ENCODE measurements at regions not wholly inside any gene's neighbourhood (a gene's known extent, or its start where the extent isn't known, plus 50 kb on each side); places are given as distances from the start of the nearest gene placed in this dataset.

- H3K27me3 ChIP-seq (ENCODE audit: insufficient read depth): no peaks in the 10 kb centered on the region
- no peak for DNase-seq
- H3K4me3 ChIP-seq (ENCODE audit: low read depth in 2 of 2, low read length in 1 of 2): no peak overlapping the region
- no peaks in the 10 kb centered on the region for H4K20me1 ChIP-seq (ENCODE audit: insufficient read depth)
- no peaks in the 10 kb centered on the region for H3K9me2 ChIP-seq
- CTCF ChIA-PET: interaction anchor here (1.4 kb wide), 1 partner anchor 9 kb away, joined by 4 read pairs; no protein-coding TSS in a partner anchor
- TF ChIP-seq RAD21 (IDR thresholded peaks at IDR 0.05; ENCODE audit: low read length) (0 out of 2 replicates have a peak, but pooled peaks have one; percentile 6), ELF1 (IDR thresholded peaks at IDR 0.05) (no peak)
- no peaks in the 10 kb centered on the region for H3K79me2 ChIP-seq (ENCODE audit: insufficient read depth)
- H3K4me2 ChIP-seq: no peak overlapping the region
- H2AFZ ChIP-seq (ENCODE audit: low read depth): no peak overlapping the region
- no peaks in the 10 kb centered on the region for H3K36me3 ChIP-seq (replicated peaks in 1 of 2; ENCODE audit: control insufficient read depth in 1 of 2, insufficient read depth in 2 of 2, low read length in 1 of 2)
- no peak overlapping the region for H3K9ac ChIP-seq
- peaks cover 0 to 2% of the 10 kb centered on the region in 2 experiments; a peak in 1 of 4 replicates for H3K4me1 ChIP-seq (ENCODE audit: control insufficient read depth in 1 of 2, insufficient read depth in 2 of 2, low read depth in 1 of 2, low read length in 1 of 2)
- POLR2A ChIA-PET: no interaction called here
- H3F3A ChIP-seq (replicated peaks; ENCODE audit: insufficient read depth): no peaks in the 10 kb centered on the region
- H3K27ac ChIP-seq (ENCODE audit: low read depth in 2 of 2, low read length in 1 of 2): no peak overlapping the region
- no peaks in the 10 kb centered on the region for H3K9me3 ChIP-seq
Measured at GRCh38 chr10:43796781-43797180, 148.1 kb upstream of the ZNF32 start.

GRCh38 chr10:43795639-43796038 is 147.0 kb upstream of the ZNF32 start:
- H3K9me3 ChIP-seq: no peaks in the 10 kb centered on the region
- DNase-seq: no peak
- no peaks in the 10 kb centered on the region for H3K9me2 ChIP-seq
- H3K79me2 ChIP-seq (ENCODE audit: insufficient read depth): no peaks in the 10 kb centered on the region
- H3K36me3 ChIP-seq (replicated peaks in 1 of 2; ENCODE audit: control insufficient read depth in 1 of 2, insufficient read depth in 2 of 2, low read length in 1 of 2): no peaks in the 10 kb centered on the region
- TF ChIP-seq RCOR1 (IDR thresholded peaks at IDR 0.05; ENCODE audit: low read length) (no peak), USF1 (IDR thresholded peaks at IDR 0.05; ENCODE audit: borderline replicate concordance, low read depth) (no peak), TCF12 (IDR thresholded peaks at IDR 0.05) (no peak), SIN3A (IDR thresholded peaks at IDR 0.05; ENCODE audit: borderline replicate concordance, low read depth, low read length) (no peak), POLR2AphosphoS5 (IDR thresholded peaks at IDR 0.05; ENCODE audit: low read depth, low read length) (no peak), FOXM1 (IDR thresholded peaks at IDR 0.05; ENCODE audit: low read depth) (no peak), EP300 (IDR thresholded peaks at IDR 0.05; ENCODE audit: borderline replicate concordance in 1 of 2, low read depth in 1 of 2, low read length in 1 of 2) (no peak), GABPA (IDR thresholded peaks at IDR 0.05; ENCODE audit: low read depth) (no peak), FOSL2 (IDR thresholded peaks at IDR 0.05; ENCODE audit: borderline replicate concordance, low read depth) (no peak), YY1 (IDR thresholded peaks at IDR 0.05; ENCODE audit: low read depth) (no peak), MEF2A (IDR thresholded peaks at IDR 0.05; ENCODE audit: borderline replicate concordance, low read depth) (no peak), CTCF (IDR thresholded peaks at IDR 0.05) (no peak), CHD2 (IDR thresholded peaks at IDR 0.05; ENCODE audit: low read length, partially characterized antibody) (no peak), JUND (IDR thresholded peaks at IDR 0.05) (no peak), NRF1 (IDR thresholded peaks at IDR 0.05; ENCODE audit: low read depth, low read length) (no peak), TEAD4 (IDR thresholded peaks at IDR 0.05; ENCODE audit: borderline replicate concordance, insufficient read depth) (no peak), MAX (IDR thresholded peaks at IDR 0.05; ENCODE audit: low read depth) (no peak)
- ChIA-PET CTCF (no interaction called here), POLR2A (no interaction called here)
- no peaks in the 10 kb centered on the region for H3K27me3 ChIP-seq (ENCODE audit: insufficient read depth)
- H2AFZ ChIP-seq (ENCODE audit: low read depth): no peak overlapping the region
- H3K27ac ChIP-seq (ENCODE audit: low read depth in 2 of 2, low read length in 1 of 2): no peak overlapping the region
- no peak overlapping the region for H3K9ac ChIP-seq
- no peaks in the 10 kb centered on the region for H4K20me1 ChIP-seq (ENCODE audit: insufficient read depth)
- no peak overlapping the region for H3K4me3 ChIP-seq (ENCODE audit: low read depth in 2 of 2, low read length in 1 of 2)
- H3K4me1 ChIP-seq (ENCODE audit: control insufficient read depth in 1 of 2, insufficient read depth in 2 of 2, low read depth in 1 of 2, low read length in 1 of 2): peaks cover 0 to 2% of the 10 kb centered on the region in 2 experiments; a peak in 1 of 4 replicates
- 57% methylated on average over 4 of the region's 4 CpGs for WGBS (ENCODE audit: low lambda C conversion rate)
- H3F3A ChIP-seq (replicated peaks; ENCODE audit: insufficient read depth): no peaks in the 10 kb centered on the region
- no peak overlapping the region for H3K4me2 ChIP-seq
